ENCODE measurements at regions not wholly inside any gene's neighbourhood (a gene's known extent, or its start where the extent isn't known, plus 50 kb on each side); places are given as distances from the start of the nearest gene placed in this dataset.

GRCh38 chr9:89986190-89986589, 381.4 kb downstream of the GADD45G start:
- TF ChIP-seq CTCF (IDR thresholded peaks at IDR 0.05) = no peak
- TF ChIP-seq POLR2AphosphoS5 (IDR thresholded peaks at IDR 0.05) = no peak
- no peak for TF ChIP-seq POLR2A (IDR thresholded peaks at IDR 0.05)
- TF ChIP-seq EP300 (IDR thresholded peaks at IDR 0.05) = no peak
- WGBS, 2 donors (ENCODE audit: low coverage in 1 of 2) = 40 to 50% methylated on average over 1 of the region's 2 CpGs
- ATAC-seq = no peak

GRCh38 chr9:89988458-89988857, 383.6 kb downstream of the GADD45G start:
- Histone ChIP-seq H3K9me3 (no peaks in the 10 kb centered on the region), H3K36me3 (no peaks in the 10 kb centered on the region), H3K4me3 (no peak overlapping the region), H3K4me1 (peaks cover 0 to 11% (median 3%) of the 10 kb centered on the region in 3 donors), H3K27me3 (no peaks in the 10 kb centered on the region), H3K27ac (no peak overlapping the region)
- 50 to 78% methylated on average over 1 of the region's 1 CpG for WGBS, 2 donors (ENCODE audit: low coverage in 1 of 2)
- no peak for ATAC-seq
- TF ChIP-seq EP300 (IDR thresholded peaks at IDR 0.05) = no peak

More at GRCh38 chr9:89986190-89986589, 381.4 kb downstream of the GADD45G start:
- no peaks in the 10 kb centered on the region for H3K36me3 ChIP-seq
- no peak overlapping the region for H3K27ac ChIP-seq
- H3K27me3 ChIP-seq = no peaks in the 10 kb centered on the region
- H3K4me3 ChIP-seq = no peak overlapping the region
- H3K4me1 ChIP-seq = peaks cover 0 to 3% (median 0%) of the 10 kb centered on the region in 3 donors
- H3K9me3 ChIP-seq = no peaks in the 10 kb centered on the region

- TF ChIP-seq EP300 (IDR thresholded peaks at IDR 0.05) (no peak), POLR2A (IDR thresholded peaks at IDR 0.05) (no peak), CTCF (IDR thresholded peaks at IDR 0.05) (no peak), POLR2AphosphoS5 (IDR thresholded peaks at IDR 0.05) (no peak)
- ATAC-seq = no peak
- peaks cover 0 to 2% (median 0%) of the 10 kb centered on the region in 3 donors for H3K9me3 ChIP-seq
- no peaks in the 10 kb centered on the region for H3K36me3 ChIP-seq
- 62 to 78% methylated on average over 2 to 6 of the region's 7 CpGs for WGBS, 2 donors (ENCODE audit: low coverage in 1 of 2)
- no peak overlapping the region for H3K4me3 ChIP-seq
- peaks cover 0 to 34% (median 12%) of the 10 kb centered on the region in 3 donors for H3K4me1 ChIP-seq
- no peak overlapping the region for H3K27ac ChIP-seq
- H3K27me3 ChIP-seq = no peaks in the 10 kb centered on the region
Observed at GRCh38 chr9:89991204-89991790, 386.5 kb downstream of the GADD45G start.

GRCh38 chr9:89992326-89993198, 387.8 kb downstream of the GADD45G start:
- 81% methylated on average over 12 to 14 of the region's 16 CpGs for WGBS, 2 donors (ENCODE audit: low coverage in 1 of 2)
- TF ChIP-seq CTCF (IDR thresholded peaks at IDR 0.05) = no peak
- TF ChIP-seq POLR2A (IDR thresholded peaks at IDR 0.05) = no peak
- no peak for TF ChIP-seq EP300 (IDR thresholded peaks at IDR 0.05)
- TF ChIP-seq POLR2AphosphoS5 (IDR thresholded peaks at IDR 0.05) = no peak
- H3K27ac ChIP-seq = no peak overlapping the region

GRCh38 chr9:89993678-89994630, 389.1 kb downstream of the GADD45G start:
- no peaks in the 10 kb centered on the region for H3K27me3 ChIP-seq
- no peak overlapping the region for H3K4me3 ChIP-seq
- H3K36me3 ChIP-seq = no peaks in the 10 kb centered on the region
- H3K9me3 ChIP-seq = peaks cover 0 to 5% (median 0%) of the 10 kb centered on the region in 3 donors
- no peak for TF ChIP-seq POLR2A (IDR thresholded peaks at IDR 0.05)
- no peak for TF ChIP-seq POLR2AphosphoS5 (IDR thresholded peaks at IDR 0.05)
- no peak for TF ChIP-seq CTCF (IDR thresholded peaks at IDR 0.05)
- no peak for TF ChIP-seq EP300 (IDR thresholded peaks at IDR 0.05)
- 5% methylated on average over 3 of the region's 5 CpGs; no CpG with 5 or more reads in 1 of the 2 donors for WGBS, 2 donors (ENCODE audit: low coverage in 1 of 2)
- no peak overlapping the region for H3K27ac ChIP-seq
- H3K4me1 ChIP-seq = peaks cover 0 to 48% (median 12%) of the 10 kb centered on the region in 3 donors
- peak; percentile 71 for ATAC-seq

More at GRCh38 chr9:89992326-89993198, 387.8 kb downstream of the GADD45G start:
- Histone ChIP-seq H3K9me3 (peaks cover 0 to 5% (median 0%) of the 10 kb centered on the region in 3 donors), H3K4me1 (peaks cover 0 to 38% (median 12%) of the 10 kb centered on the region in 3 donors), H3K27me3 (no peaks in the 10 kb centered on the region), H3K36me3 (no peaks in the 10 kb centered on the region), H3K4me3 (no peak overlapping the region)
- no peak for ATAC-seq

Measured in gastroesophageal sphincter (tissue), 4 donors.